NCI-H524 (cell line): ENCODE measurements at regions not wholly inside any gene's neighbourhood (a gene's known extent, or its start where the extent isn't known, plus 50 kb on each side); places are given as distances from the start of the nearest gene placed in this dataset.
"Not testable (repeated sequence)": the region's sequence is repeated elsewhere in the genome, so short reads cannot be mapped to it uniquely, and the experiment has no call there.

Source experiments
- DNase-seq, 2 experiments: peaks; one replicate each; lab custom pipeline; 2025; lab: John Stamatoyannopoulos, UW

- DNase-seq, result no peak
Measured at GRCh38 chr7:50251765-50252164, 52.8 kb upstream of the IKZF1 start.

DNA sequence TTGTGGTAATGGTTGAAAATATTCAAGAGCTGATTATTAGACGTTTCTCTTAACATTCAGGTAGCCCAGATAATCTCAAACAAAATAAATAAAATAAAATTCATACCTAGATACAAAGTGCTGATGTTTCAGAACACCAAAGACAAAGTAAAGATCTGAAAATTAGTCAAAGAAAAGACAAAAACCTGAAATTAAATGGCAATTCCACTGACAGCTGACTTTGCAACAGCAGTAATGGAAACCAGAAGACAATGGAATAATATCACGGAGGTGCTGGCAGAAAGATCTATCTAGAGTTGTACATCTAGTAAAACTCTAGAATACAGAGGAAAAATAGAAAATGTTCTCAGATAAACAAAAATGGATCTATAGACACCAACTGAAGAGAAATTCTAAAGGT, 58.0 kb upstream of the IKZF1 start:
- DNase-seq, result no peak

DNA sequence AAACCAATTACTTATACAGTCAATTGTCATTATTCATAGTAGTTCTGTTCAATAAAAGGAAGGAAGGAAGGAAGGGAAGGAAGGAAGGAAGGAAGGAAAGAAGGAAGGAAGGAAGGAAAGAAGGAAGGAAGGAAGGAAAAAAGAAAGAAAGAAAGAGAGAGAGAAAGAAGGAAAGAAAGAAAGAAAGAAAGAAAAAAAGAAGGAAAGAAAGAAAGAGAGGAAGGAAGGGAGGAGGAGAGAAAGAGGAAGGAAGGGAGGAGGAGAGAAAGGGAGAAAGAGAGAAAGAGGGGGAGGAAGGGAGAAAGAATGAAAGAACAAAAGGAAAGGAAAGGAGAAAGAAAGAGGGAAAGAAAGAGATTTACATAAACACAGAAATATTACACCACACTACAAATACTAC, 62.4 kb upstream of the IKZF1 start:
- DNase-seq, result not testable (repeated sequence)

DNA sequence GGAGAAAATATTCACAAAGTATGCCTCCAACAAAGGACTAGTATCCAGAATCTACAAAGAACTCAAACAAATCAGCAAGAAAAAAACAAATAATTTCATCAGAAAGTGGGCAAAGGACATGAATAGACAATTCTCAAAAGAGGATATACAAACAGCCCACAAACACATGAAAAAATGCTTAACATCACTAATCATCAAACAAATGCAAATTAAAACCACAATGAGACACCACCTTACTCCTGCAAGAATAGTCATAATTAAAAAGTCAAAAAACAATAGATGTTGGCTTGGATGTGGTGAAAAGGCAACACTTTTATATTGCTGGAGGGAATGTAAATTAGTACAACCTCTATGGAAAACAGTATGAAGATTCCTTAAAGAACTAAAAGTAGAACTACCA, 63.8 kb upstream of the IKZF1 start:
- DNase-seq, result not testable (repeated sequence)

DNA sequence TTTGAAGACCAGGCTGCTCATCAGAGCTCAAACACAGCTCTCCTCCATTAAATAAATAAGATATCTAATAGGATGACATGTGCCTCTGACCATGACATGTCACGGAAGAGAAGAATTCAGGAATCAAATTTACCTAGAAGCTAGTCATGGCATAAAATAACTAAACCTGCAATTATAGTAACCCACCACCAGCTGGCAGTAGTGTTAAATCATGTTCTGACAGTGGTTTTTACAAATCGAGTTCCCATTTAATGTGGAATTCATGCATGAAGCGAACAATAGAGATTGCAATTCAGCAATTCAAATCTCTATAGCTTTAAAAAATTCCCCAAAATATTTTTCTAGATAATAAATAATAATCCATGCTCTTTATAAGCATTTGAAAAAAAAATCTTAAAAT, 74.6 kb upstream of the IKZF1 start:
- no peak for DNase-seq

- DNase-seq, result no peak
Measured at GRCh38 chr7:50228148-50228547, 76.4 kb upstream of the IKZF1 start.

DNA sequence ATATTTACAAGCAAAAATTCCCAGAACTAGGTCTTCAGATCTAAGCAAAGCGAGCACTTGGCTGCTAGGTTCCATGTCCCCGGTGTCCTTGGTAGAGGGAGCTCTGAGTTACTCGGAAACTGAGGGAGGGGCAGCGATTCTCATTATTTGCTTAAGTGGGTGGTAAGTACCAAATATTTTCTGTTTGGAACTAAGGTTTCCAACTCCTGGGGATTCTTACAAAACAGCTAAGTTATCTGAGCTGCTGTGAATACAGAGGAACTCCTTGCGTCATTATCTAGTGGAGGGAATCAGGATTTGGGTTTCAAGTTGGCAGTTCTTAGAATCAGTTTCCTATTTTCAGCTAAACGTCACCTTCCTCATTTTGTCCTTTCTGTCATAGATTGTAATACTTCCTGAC, 76.8 kb upstream of the IKZF1 start:
- DNase-seq, result no peak

DNA sequence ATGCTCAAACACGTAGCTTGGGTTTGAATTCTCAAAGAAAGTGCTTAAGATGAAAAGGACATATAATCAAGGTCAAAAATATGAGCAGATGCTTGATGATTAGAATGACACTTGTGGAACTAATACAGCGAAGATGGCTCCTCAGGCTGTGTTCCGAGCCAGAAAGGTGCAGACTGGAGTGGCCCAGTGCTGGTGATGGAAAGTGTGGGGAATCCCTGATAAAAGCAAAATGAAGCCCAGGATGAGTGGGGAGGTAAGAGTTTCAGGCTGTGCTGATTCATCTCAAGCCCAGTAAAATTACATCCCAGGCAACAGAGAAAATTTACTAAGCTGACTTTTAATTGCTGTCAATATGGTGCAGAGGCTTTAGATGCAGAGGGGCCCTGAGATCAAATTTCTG, 77.8 kb upstream of the IKZF1 start:
- peak; percentile 67 to 91 for DNase-seq

DNA sequence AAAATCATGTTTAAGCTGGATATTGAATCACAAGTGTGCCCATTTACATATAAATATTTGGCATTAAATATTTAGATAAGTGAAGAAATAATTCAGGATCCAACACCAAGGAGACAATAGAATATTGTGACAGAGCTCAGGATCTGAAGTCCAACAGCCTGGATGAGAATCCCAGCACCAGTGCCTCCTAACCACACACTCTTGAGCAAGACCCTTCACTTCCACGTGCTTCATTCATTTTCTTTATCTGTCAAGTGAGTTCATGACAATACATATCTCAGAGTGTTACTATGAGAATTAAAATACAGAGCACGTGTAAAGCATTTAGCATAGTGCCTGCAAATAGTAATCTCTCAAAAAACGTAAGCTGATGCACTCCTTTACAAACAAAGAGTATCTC, 78.4 kb upstream of the IKZF1 start:
- DNase-seq, result peak in 1 of 2 experiments; percentile 23

- DNase-seq, result no peak
Measured at GRCh38 chr7:50221433-50221832, 83.1 kb upstream of the IKZF1 start.

- DNase-seq, result no peak
Measured at GRCh38 chr7:50221028-50221427, 83.5 kb upstream of the IKZF1 start.

- no peak for DNase-seq
Measured at GRCh38 chr7:50220273-50220672, 84.2 kb upstream of the IKZF1 start.

DNA sequence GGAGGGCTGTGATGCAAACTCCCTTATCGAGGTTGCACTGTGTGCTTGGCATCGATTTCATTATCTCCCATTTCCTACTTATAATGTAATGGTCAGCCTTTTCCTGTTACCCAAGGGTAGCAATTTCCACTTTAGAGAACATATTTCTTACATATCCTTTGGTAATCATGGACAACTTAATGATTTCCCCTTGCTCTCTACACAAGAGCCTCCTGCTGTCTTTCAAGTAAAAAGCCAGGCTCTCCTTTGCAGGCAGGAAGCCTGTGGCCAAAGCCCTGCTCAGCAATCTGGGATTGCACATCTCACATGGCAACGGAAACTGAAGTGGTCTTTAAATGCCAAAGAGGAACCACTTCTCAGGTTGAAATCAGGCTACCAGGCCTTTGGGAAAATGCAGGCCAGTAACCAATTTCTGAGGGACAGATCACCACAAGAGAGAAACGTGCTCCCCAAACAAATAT, 86.7 kb upstream of the IKZF1 start:
- DNase-seq, result no peak

GRCh38 chr7:50217401-50217800, 87.1 kb upstream of the IKZF1 start:
- DNase-seq, result no peak

- DNase-seq, result no peak
Measured at GRCh38 chr7:50216626-50217025, 87.9 kb upstream of the IKZF1 start.

DNA sequence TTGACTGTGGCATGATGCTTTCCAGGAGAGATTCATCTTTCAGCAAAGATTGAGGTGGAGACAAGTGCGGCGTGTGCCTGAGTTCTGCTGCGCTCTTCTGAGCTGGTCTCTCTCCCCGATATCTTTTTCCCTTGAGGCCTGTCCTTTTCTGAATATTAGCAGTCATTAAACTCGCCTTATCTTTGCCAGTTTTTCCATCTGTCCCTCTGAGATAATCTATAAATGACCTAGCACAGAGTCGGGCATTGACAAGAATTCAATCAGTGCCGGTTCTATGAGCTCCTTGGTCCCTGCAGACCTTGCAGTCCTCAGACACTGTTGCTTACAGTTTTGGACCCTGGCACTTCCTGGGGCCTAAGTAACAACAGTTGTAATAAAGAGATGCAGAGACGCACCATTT, 89.7 kb upstream of the IKZF1 start:
- DNase-seq, result no peak

DNA sequence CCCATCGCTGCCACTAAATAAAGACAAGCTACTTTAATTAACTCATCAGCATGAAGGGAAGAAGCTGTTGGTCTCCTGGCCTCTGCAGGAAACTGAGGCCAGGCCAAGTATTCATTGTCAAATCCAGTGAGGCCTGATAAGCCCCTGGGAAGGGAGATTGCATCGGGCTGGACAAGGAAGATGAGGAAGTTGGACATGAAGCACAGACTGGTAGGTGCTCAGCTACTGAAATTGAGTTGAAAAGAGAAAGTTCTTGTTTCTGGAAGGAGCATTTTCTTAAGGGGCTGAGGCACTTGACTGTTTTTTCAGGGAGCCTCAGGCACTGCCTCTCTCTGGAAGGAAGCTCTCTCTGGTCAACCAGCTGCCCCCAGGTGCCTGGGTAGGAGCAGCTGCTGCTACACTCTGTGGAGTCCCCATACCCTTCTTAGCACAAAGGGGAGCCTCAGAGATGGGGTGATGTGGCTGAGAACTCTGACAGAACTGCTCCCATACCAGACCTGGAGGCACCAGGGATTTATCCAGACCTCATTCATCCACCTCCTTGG, 90.3 kb upstream of the IKZF1 start:
- DNase-seq, result no peak

- DNase-seq, result no peak
Measured at GRCh38 chr7:50213622-50214017, 90.9 kb upstream of the IKZF1 start.

DNA sequence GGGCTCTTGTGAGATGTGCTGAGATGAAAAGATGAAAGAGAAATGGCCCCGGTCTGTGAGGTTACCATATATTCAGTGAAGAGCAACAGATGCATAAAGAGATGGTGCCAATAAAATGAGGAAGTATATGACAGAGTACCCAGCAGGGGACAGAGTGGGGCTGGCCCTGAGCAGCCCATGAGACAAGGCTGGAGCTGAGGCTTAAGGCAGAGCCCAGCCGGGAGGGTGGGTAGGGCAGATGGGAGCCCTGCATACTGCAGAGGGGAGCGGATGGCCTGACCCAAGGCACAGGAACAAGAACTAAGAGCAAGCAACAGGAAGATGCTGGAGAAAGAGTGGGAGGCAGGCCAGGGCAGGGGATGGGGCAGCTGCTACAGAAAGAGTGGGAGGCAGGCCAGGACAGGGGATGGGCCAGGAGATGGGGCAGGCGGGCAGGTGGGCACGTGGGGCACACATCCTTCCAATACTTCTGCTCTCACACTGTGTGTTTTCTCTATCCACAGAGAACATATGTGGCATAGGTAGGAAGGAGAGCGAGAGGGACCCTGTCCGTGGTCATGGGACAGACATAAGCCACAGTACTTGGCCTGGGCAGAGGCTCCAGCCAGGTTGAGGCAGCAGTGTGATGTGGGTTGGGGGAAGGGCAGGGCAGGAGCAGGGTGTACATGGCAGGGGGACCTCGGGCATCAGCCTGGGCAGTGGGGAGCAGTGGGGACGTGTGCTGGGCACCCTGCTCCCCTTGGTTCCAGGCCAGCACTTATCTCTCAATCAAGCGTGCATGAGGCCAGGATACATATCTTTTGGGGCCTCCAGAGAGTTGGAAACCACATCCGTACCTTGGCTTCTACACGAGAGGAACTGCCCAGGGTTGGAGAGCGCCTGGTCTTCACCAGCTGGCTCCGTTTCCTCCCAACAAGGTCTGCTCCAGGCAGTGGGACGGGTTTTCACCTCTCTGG, 91.6 kb upstream of the IKZF1 start:
- DNase-seq, result peak in 1 of 2 experiments; percentile 10

DNA sequence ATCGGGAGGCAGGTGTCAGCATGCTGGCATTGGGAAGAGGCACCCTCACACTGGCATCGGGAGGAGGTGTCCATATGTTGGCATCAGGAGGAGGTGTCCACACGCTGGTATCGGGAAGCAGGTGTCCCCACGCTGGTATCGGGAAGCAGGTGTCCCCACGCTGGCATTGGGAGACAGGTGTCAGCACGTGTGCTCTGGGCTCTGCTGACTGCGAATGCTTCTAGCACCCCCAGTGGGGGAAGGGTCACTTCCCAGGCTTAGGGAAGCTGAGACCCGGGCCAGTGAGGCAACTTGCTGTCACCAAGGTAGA, 92.5 kb upstream of the IKZF1 start:
- DNase-seq, result no peak

GRCh38 chr7:50211130-50212015, 93.1 kb upstream of the IKZF1 start:
- no peak for DNase-seq

DNA sequence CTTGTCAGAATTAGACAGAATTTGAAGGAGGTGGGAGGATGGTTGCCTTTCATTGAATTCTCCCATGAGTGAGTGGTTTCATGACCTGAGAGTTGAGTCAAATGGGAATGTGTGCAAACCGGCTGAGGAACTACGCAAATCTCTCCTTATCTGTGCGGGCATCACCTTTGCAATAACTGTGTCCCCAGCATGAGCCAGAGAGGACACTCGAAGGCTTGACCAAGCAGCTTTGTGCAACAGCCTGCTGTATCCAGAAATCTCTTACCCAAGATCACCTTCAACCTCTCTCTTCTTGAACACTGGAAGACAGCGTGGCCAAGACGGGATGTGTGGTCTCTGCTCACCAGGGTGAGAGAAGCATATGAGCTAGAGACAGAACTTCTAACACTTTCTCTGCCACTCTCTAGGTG, 93.8 kb upstream of the IKZF1 start:
- no peak for DNase-seq
